ENCODE measurements at regions not wholly inside any gene's neighbourhood (a gene's known extent, or its start where the extent isn't known, plus 50 kb on each side); places are given as distances from the start of the nearest gene placed in this dataset.
"Not testable (repeated sequence)": the region's sequence is repeated elsewhere in the genome, so short reads cannot be mapped to it uniquely, and the experiment has no call there.

- peak overlapping the region; percentile 78 for H3K4me3 ChIP-seq (ENCODE audit: low read depth, low read length)
- peak; percentile 82 for DNase-seq (ENCODE audit: low read depth)
- TF ChIP-seq CTCF (IDR thresholded peaks at IDR 0.05; ENCODE audit: insufficient read depth, low read length): peak; percentile 5
Observed at GRCh38 chrX:55160685-55161552, 59.2 kb upstream of the PAGE5 start.

- DNase-seq (ENCODE audit: low read depth): peak; percentile 4
Observed at GRCh38 chrX:55161581-55161980, 58.6 kb upstream of the PAGE5 start.

GRCh38 chrX:55163171-55163570, 57.0 kb upstream of the PAGE5 start:
- no peak for TF ChIP-seq CTCF (IDR thresholded peaks at IDR 0.05; ENCODE audit: insufficient read depth, low read length)
- no peak for DNase-seq (ENCODE audit: low read depth)

More at GRCh38 chrX:55161581-55161980, 58.6 kb upstream of the PAGE5 start:
- H3K4me3 ChIP-seq (ENCODE audit: low read depth, low read length): peak overlapping the region; percentile 78
- TF ChIP-seq CTCF (IDR thresholded peaks at IDR 0.05; ENCODE audit: insufficient read depth, low read length): no peak

GRCh38 chrX:55165026-55165425, 55.1 kb upstream of the PAGE5 start:
- H3K4me3 ChIP-seq (ENCODE audit: low read depth, low read length): not testable (repeated sequence)

More at GRCh38 chrX:55163171-55163570, 57.0 kb upstream of the PAGE5 start:
- no peak overlapping the region for H3K4me3 ChIP-seq (ENCODE audit: low read depth, low read length)

GRCh38 chrX:55167124-55167803, 52.9 kb upstream of the PAGE5 start:
- H3K4me3 ChIP-seq (ENCODE audit: low read depth, low read length): no peak overlapping the region
- no peak for DNase-seq (ENCODE audit: low read depth)

More at GRCh38 chrX:55165026-55165425, 55.1 kb upstream of the PAGE5 start:
- not testable (repeated sequence) for DNase-seq (ENCODE audit: low read depth)

GRCh38 chrX:55167901-55168300, 52.2 kb upstream of the PAGE5 start:
- TF ChIP-seq CTCF (IDR thresholded peaks at IDR 0.05; ENCODE audit: insufficient read depth, low read length): no peak
- DNase-seq (ENCODE audit: low read depth): no peak
- no peak overlapping the region for H3K4me3 ChIP-seq (ENCODE audit: low read depth, low read length)

More at GRCh38 chrX:55167124-55167803, 52.9 kb upstream of the PAGE5 start:
- no peak for TF ChIP-seq CTCF (IDR thresholded peaks at IDR 0.05; ENCODE audit: insufficient read depth, low read length)

- TF ChIP-seq CTCF (IDR thresholded peaks at IDR 0.05; ENCODE audit: insufficient read depth, low read length): no peak
- no peak overlapping the region for H3K4me3 ChIP-seq (ENCODE audit: low read depth, low read length)
- DNase-seq (ENCODE audit: low read depth): no peak
Observed at GRCh38 chrX:55169782-55170181, 50.4 kb upstream of the PAGE5 start.
